KMS-11 (cell line): ENCODE measurements at regions not wholly inside any gene's neighbourhood (a gene's known extent, or its start where the extent isn't known, plus 50 kb on each side); places are given as distances from the start of the nearest gene placed in this dataset.

Source experiments
- H2AFZ ChIP-seq: fragments of 200-600 bp; sonication (generic); 2 replicates; pipeline ENCODE4 v1.6.1; 2016; ENCODE audit warnings: antibody characterized with exemption, mixed run types, low read depth
- H3K27ac ChIP-seq: fragments of 200-600 bp; sonication (generic); 2 replicates; pipeline ENCODE4 v1.6.1; 2016; ENCODE audit warnings: mild to moderate bottlenecking, mixed run types
- H3K27me3 ChIP-seq: fragments of 200-600 bp; sonication (generic); 2 replicates; pipeline ENCODE4 v1.6.1; 2017; ENCODE audit warnings: mild to moderate bottlenecking, low read depth, mixed run types, moderate library complexity; ENCODE audit not compliant: insufficient read depth
- H3K36me3 ChIP-seq: fragments of 200-600 bp; sonication (generic); 2 replicates; pipeline ENCODE4 v1.6.1; 2017; ENCODE audit warnings: mild to moderate bottlenecking, mixed run types; ENCODE audit not compliant: insufficient read depth
- H3K4me1 ChIP-seq: fragments of 200-600 bp; sonication (generic); 2 replicates; pipeline ENCODE4 v1.6.1; 2016; ENCODE audit warnings: mild to moderate bottlenecking, low read depth, mixed run types; ENCODE audit not compliant: poor library complexity, severe bottlenecking
- H3K4me2 ChIP-seq: fragments of 200-600 bp; sonication (generic); 2 replicates; pipeline ENCODE4 v1.7.0; 2016; ENCODE audit warnings: mild to moderate bottlenecking, mixed run types
- H3K4me3 ChIP-seq: fragments of 200-600 bp; sonication (generic); IDR thresholded peaks from 2 replicates; pipeline ENCODE4 v1.6.1; 2017; ENCODE audit warnings: low read depth, low read length, mixed read lengths; ENCODE audit not compliant: insufficient read depth
- H3K79me2 ChIP-seq: fragments of 200-600 bp; sonication (generic); 2 replicates; pipeline ENCODE4 v1.6.1; 2016; ENCODE audit warnings: low read depth, mixed run types; ENCODE audit not compliant: insufficient read depth
- H3K9ac ChIP-seq: fragments of 200-600 bp; sonication (generic); 2 replicates; pipeline ENCODE4 v1.6.1; 2016; ENCODE audit warnings: mild to moderate bottlenecking, mixed run types
- H4K20me1 ChIP-seq: fragments of 200-600 bp; sonication (generic); 2 replicates; pipeline ENCODE4 v1.6.1; 2016; ENCODE audit warnings: mild to moderate bottlenecking, mixed run types; ENCODE audit not compliant: insufficient read depth
- CTCF ChIP-seq: fragments of 200-600 bp; sonication (generic); conservative IDR thresholded peaks from 2 replicates; pipeline ENCODE4 v1.6.1; 2017; ENCODE audit warnings: low read depth, mild to moderate bottlenecking, antibody characterized with exemption, low read length, moderate library complexity, mixed read lengths

DNA sequence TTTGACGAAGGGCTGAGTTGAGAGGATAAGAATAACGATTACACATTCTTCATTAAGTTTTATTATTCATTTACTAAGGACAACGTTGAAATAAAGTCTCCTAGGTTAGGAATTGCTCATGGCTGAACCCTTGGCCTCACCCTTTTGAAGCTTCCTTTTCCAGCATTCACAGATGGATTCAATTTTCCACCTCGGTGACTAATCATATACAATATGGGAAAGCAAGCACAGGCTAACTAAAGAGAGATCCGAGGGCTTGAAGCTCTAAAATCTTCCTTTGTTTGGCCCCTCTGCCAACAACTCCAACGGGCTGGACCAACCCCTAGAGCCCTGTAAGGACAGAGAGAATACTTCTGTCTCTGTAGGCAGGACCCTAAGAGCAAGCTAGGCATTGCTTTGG is 159.5 kb downstream of the SOD2 start:
- Histone ChIP-seq H3K4me3 (no peak overlapping the region), H3K4me2 (no peak overlapping the region), H3K27me3 (no peaks in the 10 kb centered on the region), H3K36me3 (no peaks in the 10 kb centered on the region), H3K4me1 (no peaks in the 10 kb centered on the region), H3K79me2 (no peaks in the 10 kb centered on the region), H4K20me1 (no peaks in the 10 kb centered on the region), H2AFZ (no peak overlapping the region), H3K9ac (no peak overlapping the region), H3K27ac (no peak overlapping the region)
- TF ChIP-seq CTCF, result no peak

DNA sequence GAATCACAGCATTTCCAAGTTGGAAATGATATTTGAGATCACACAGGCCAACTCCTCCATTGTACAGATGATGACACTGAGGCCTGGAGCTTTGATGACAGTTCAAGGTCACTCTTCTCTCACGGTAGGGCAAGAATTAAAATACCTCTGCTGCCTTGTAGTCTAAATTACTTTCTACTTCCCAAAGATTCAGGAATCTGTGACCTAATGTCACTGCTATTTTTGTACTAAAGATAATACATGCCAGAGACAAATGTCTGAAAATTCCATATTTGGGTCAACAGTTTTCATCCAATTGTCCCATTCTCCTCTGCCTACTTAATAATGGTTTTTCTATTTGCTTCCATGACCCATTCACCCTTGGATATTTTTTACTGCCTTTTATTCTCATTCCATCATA is 160.0 kb downstream of the SOD2 start:
- Histone ChIP-seq H3K79me2 (no peaks in the 10 kb centered on the region), H3K27ac (no peak overlapping the region), H2AFZ (no peak overlapping the region)

DNA sequence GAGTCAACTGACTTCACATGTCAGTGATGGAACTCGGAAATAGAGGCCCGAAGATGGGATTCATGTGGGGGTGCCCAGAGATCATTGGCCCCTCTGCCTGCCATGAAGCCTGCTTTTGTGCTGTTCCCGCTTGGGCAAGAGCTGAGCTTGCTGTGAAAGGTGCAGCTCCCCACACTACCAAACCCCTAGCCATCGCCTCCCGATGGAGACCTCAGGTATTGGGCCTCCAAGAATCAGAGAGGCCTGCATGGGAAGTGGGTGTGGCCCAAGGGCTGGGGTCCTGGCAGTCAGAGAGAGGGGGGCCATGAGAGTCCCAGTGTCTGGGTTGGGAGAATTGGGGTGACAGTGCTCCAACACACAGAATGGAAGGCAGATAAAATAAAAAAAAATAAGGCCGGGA is 160.9 kb downstream of the SOD2 start:
- H3K4me3 ChIP-seq, result no peak overlapping the region
- no peaks in the 10 kb centered on the region for H3K4me1 ChIP-seq
- H3K27me3 ChIP-seq, result no peaks in the 10 kb centered on the region
- H3K79me2 ChIP-seq, result no peaks in the 10 kb centered on the region
- H3K36me3 ChIP-seq, result no peaks in the 10 kb centered on the region
- TF ChIP-seq CTCF, result no peak
- H3K9ac ChIP-seq, result no peak overlapping the region
- no peak overlapping the region for H2AFZ ChIP-seq
- H4K20me1 ChIP-seq, result no peaks in the 10 kb centered on the region
- no peak overlapping the region for H3K4me2 ChIP-seq
- H3K27ac ChIP-seq, result no peak overlapping the region

More for the DNA sequence above, 160.0 kb downstream of the SOD2 start:
- H3K9ac ChIP-seq, result no peak overlapping the region
- H3K4me3 ChIP-seq, result no peak overlapping the region
- no peaks in the 10 kb centered on the region for H3K4me1 ChIP-seq
- no peaks in the 10 kb centered on the region for H3K27me3 ChIP-seq
- no peaks in the 10 kb centered on the region for H3K36me3 ChIP-seq
- no peak overlapping the region for H3K4me2 ChIP-seq
- H4K20me1 ChIP-seq, result no peaks in the 10 kb centered on the region
- no peak for TF ChIP-seq CTCF

DNA sequence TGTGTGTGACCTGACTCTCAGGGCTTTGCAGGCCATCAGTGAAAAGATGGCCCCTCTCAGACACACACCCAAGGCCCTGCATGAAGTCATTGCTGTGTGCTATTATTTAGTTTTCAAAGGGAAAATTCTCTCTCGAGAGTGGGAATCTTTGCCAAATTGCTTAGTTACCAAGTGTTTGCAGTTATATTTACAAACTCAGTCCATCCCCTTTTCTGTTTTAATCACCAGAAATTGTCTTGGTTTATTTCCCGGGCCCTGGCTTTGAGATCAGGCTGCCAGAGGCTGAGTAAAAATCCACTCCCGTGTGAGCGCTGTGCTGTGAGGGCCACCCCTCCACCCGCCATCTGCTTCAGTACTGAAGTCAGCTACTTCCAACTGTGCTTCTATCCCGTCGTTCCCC is 163.1 kb downstream of the SOD2 start:
- Histone ChIP-seq H3K4me3 (no peak overlapping the region), H2AFZ (no peak overlapping the region), H3K4me1 (no peaks in the 10 kb centered on the region), H3K9ac (no peak overlapping the region), H3K27ac (no peak overlapping the region), H3K79me2 (no peaks in the 10 kb centered on the region), H3K36me3 (no peaks in the 10 kb centered on the region), H4K20me1 (no peaks in the 10 kb centered on the region), H3K4me2 (no peak overlapping the region), H3K27me3 (no peaks in the 10 kb centered on the region)
- no peak for TF ChIP-seq CTCF

- no peak overlapping the region for H2AFZ ChIP-seq
- H4K20me1 ChIP-seq, result no peaks in the 10 kb centered on the region
- H3K4me2 ChIP-seq, result no peak overlapping the region
- no peak overlapping the region for H3K4me3 ChIP-seq
- no peaks in the 10 kb centered on the region for H3K79me2 ChIP-seq
- TF ChIP-seq CTCF, result no peak
- no peaks in the 10 kb centered on the region for H3K4me1 ChIP-seq
- H3K9ac ChIP-seq, result no peak overlapping the region
- H3K36me3 ChIP-seq, result no peaks in the 10 kb centered on the region
- no peaks in the 10 kb centered on the region for H3K27me3 ChIP-seq
- H3K27ac ChIP-seq, result no peak overlapping the region
Measured at GRCh38 chr6:159527351-159527750, 165.7 kb downstream of the SOD2 start.
